ENCODE measurements at regions not wholly inside any gene's neighbourhood (a gene's known extent, or its start where the extent isn't known, plus 50 kb on each side); places are given as distances from the start of the nearest gene placed in this dataset.

GRCh38 chr4:136687118-136687517, 845.2 kb downstream of the PCDH18 start:
- DNase-seq (ENCODE audit: extremely low read depth, low read depth), result no peak

DNA sequence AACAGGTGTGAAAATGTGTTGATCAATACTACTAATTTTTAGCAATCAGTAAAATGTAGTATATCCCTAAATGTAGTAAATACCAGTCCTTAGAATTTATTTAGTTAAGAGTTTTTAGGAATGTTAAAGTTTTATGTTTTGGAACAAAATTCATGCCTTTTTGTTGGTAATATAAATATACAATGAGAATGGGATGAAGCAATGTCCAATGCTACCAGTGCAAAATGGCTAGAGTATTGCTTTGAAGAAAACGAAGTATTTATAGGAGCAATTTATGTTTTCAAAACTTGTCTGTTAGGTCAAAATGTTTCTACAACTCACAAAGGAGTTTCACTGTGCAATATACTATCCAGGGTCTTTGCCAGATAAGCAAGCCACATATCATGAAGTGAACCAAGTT, 851.5 kb downstream of the PCDH18 start:
- TF ChIP-seq CTCF (IDR thresholded peaks at IDR 0.05; ENCODE audit: low read depth, low read length), result no peak
- DNase-seq (ENCODE audit: extremely low read depth, low read depth), result no peak

More at GRCh38 chr4:136687118-136687517, 845.2 kb downstream of the PCDH18 start:
- peak; percentile 9 for TF ChIP-seq CTCF (IDR thresholded peaks at IDR 0.05; ENCODE audit: low read depth, low read length)

GRCh38 chr4:136680271-136680670, 852.0 kb downstream of the PCDH18 start:
- DNase-seq (ENCODE audit: extremely low read depth, low read depth), result no peak

DNA sequence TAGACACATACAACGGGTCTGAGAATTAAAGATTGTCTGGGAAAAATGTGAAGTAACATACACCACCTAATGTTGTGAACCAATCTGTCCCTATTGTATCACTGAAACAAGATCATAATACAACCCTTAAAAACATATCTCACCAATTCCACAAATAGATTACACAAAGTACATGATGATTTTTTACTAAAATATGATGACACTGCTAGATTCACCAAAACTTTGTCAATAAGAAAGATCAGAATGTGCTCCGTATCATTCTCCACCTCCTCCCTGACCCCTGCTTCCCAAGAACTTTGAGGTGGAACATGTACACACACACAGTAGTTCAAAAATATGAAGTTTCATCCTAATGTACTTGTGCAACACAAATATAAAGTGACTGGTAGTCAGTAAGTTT, 862.0 kb downstream of the PCDH18 start:
- no peak for DNase-seq (ENCODE audit: extremely low read depth, low read depth)
- TF ChIP-seq CTCF (IDR thresholded peaks at IDR 0.05; ENCODE audit: low read depth, low read length), result no peak

More at GRCh38 chr4:136680271-136680670, 852.0 kb downstream of the PCDH18 start:
- TF ChIP-seq CTCF (IDR thresholded peaks at IDR 0.05; ENCODE audit: low read depth, low read length), result no peak

DNA sequence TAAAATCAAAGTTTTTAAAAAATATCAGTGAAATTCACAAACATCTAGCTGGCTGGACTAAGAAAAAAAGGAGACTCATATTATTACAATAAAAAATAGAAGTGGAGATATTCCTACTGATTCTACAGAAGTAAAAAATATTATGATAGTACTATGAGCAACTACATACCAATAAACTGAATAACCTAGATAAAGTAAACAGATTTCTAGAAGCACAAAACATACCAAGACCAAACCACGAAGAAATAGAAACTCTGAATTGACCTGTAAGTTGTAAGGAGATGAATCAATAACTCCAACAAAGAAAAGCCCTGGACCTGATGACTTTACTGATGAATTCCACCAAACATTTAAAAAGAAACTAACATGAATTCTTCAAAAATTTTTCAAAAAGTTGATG, 867.3 kb downstream of the PCDH18 start:
- DNase-seq (ENCODE audit: extremely low read depth, low read depth), result no peak
- no peak for TF ChIP-seq CTCF (IDR thresholded peaks at IDR 0.05; ENCODE audit: low read depth, low read length)

- TF ChIP-seq CTCF (IDR thresholded peaks at IDR 0.05; ENCODE audit: low read depth, low read length), result no peak
- no peak for DNase-seq (ENCODE audit: extremely low read depth, low read depth)
Observed at GRCh38 chr4:136662539-136662938, 869.8 kb downstream of the PCDH18 start.

GRCh38 chr4:136653640-136654406, 878.5 kb downstream of the PCDH18 start:
- TF ChIP-seq CTCF (IDR thresholded peaks at IDR 0.05; ENCODE audit: low read depth, low read length), result no peak
- no peak for DNase-seq (ENCODE audit: extremely low read depth, low read depth)

Measured in AG09319 (cell line).